ENCODE measurements at regions not wholly inside any gene's neighbourhood (a gene's known extent, or its start where the extent isn't known, plus 50 kb on each side); places are given as distances from the start of the nearest gene placed in this dataset.
"Not testable (repeated sequence)": the region's sequence is repeated elsewhere in the genome, so short reads cannot be mapped to it uniquely, and the experiment has no call there.

GRCh38 chr10:53395449-53395848 lies 622.9 kb upstream of the MBL2 start:
- DNase-seq (ENCODE audit: insufficient read length, low spot score) (no peak), FAIRE-seq (no peak)
- TF ChIP-seq PAX5 (IDR thresholded peaks at IDR 0.05; ENCODE audit: insufficient read depth, low read length, severe bottlenecking) = no peak
- TF ChIP-seq POU2F2 (IDR thresholded peaks at IDR 0.05; ENCODE audit: low read depth, low read length) = no peak
- TF ChIP-seq POLR2AphosphoS5 (IDR thresholded peaks at IDR 0.05; ENCODE audit: low read depth, low read length) = no peak
- TF ChIP-seq SPI1 (IDR thresholded peaks at IDR 0.05; ENCODE audit: low read depth, low read length) = no peak
- no peak for TF ChIP-seq TAF1 (IDR thresholded peaks at IDR 0.05; ENCODE audit: low read depth, low read length)
- TF ChIP-seq POLR2A (IDR thresholded peaks at IDR 0.05; ENCODE audit: low read depth, low read length) = no peak

DNA sequence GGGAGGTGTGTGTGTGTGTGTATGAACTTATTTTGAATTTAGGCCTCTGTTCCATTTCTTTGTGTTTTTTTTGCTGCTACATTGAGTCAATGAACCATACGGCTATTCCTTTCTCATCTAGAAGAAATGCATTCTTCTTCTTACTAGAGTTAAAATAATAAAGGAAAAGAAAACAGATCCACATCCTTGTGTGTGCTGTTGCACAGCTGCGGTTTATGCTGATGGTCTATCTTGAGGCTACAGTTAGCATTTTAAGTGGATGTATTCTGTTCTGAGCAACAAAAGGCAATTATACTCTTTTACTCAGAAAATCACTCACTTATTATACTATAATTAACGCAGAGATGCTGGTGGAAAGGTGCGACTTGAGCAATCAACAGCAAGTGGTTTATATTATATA lies 615.0 kb upstream of the MBL2 start:
- TF ChIP-seq POLR2AphosphoS5 (IDR thresholded peaks at IDR 0.05; ENCODE audit: low read depth, low read length) (no peak), TAF1 (IDR thresholded peaks at IDR 0.05; ENCODE audit: low read depth, low read length) (no peak), POU2F2 (IDR thresholded peaks at IDR 0.05; ENCODE audit: low read depth, low read length) (no peak), POLR2A (IDR thresholded peaks at IDR 0.05; ENCODE audit: low read depth, low read length) (no peak), SPI1 (IDR thresholded peaks at IDR 0.05; ENCODE audit: low read depth, low read length) (no peak), PAX5 (IDR thresholded peaks at IDR 0.05; ENCODE audit: insufficient read depth, low read length, severe bottlenecking) (no peak)
- no peak for DNase-seq (ENCODE audit: insufficient read length, low spot score)
- FAIRE-seq = no peak

DNA sequence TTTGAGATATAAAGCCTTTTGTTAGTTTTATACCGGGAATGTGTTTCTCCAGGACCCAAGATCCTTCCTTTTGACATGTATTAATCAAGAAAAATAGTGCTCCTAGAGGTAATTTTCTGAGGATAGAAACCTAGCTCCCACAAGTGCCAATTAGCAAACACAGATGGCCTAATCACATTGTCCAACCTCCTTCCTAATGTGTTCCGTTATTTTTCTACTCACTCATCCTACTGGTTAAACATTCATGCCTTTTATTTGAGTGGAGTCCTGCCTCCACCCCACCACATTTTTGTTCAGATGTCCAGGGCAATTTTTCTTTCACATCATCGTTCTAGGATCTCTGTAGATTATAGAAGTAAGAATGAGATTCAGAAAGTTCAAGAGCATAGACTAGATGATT lies 610.0 kb upstream of the MBL2 start:
- no peak for DNase-seq (ENCODE audit: insufficient read length, low spot score)
- no peak for FAIRE-seq
- TF ChIP-seq POLR2A (IDR thresholded peaks at IDR 0.05; ENCODE audit: low read depth, low read length) (no peak), TAF1 (IDR thresholded peaks at IDR 0.05; ENCODE audit: low read depth, low read length) (no peak)

DNA sequence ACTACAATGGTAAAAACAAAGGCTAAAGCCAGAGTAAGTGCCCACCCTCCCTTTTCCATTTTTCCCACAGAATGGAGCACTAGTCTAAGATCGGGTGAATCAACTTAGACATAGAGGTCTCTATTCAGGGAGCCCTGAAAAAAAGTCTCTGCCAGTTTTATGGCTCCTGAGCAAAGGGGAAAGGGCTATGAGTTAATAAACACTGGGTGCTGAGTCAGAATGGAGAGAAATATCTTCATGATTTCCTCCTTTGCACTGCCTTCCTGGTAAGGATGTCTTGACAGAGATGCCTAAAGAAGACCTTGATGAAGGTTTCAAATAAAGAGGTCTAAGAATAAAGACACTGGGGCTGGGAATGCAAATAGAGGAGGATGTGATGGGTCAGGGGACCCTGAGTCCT lies 607.4 kb upstream of the MBL2 start:
- TF ChIP-seq POLR2A (IDR thresholded peaks at IDR 0.05; ENCODE audit: low read depth, low read length) (no peak), SPI1 (IDR thresholded peaks at IDR 0.05; ENCODE audit: low read depth, low read length) (no peak), TAF1 (IDR thresholded peaks at IDR 0.05; ENCODE audit: low read depth, low read length) (no peak), PAX5 (IDR thresholded peaks at IDR 0.05; ENCODE audit: insufficient read depth, low read length, severe bottlenecking) (no peak), POLR2AphosphoS5 (IDR thresholded peaks at IDR 0.05; ENCODE audit: low read depth, low read length) (no peak), POU2F2 (IDR thresholded peaks at IDR 0.05; ENCODE audit: low read depth, low read length) (no peak)
- FAIRE-seq (no peak), DNase-seq (ENCODE audit: insufficient read length, low spot score) (no peak)

- TF ChIP-seq SPI1 (IDR thresholded peaks at IDR 0.05; ENCODE audit: low read depth, low read length) (no peak), PAX5 (IDR thresholded peaks at IDR 0.05; ENCODE audit: insufficient read depth, low read length, severe bottlenecking) (no peak), TAF1 (IDR thresholded peaks at IDR 0.05; ENCODE audit: low read depth, low read length) (no peak), POU2F2 (IDR thresholded peaks at IDR 0.05; ENCODE audit: low read depth, low read length) (no peak), POLR2A (IDR thresholded peaks at IDR 0.05; ENCODE audit: low read depth, low read length) (no peak), POLR2AphosphoS5 (IDR thresholded peaks at IDR 0.05; ENCODE audit: low read depth, low read length) (no peak)
- DNase-seq (ENCODE audit: insufficient read length, low spot score) = no peak
- no peak for FAIRE-seq
Observed at GRCh38 chr10:53370347-53370746, 597.8 kb upstream of the MBL2 start.

- DNase-seq (ENCODE audit: insufficient read length, low spot score) (no peak), FAIRE-seq (no peak)
- TF ChIP-seq POLR2AphosphoS5 (IDR thresholded peaks at IDR 0.05; ENCODE audit: low read depth, low read length) = no peak
- no peak for TF ChIP-seq TAF1 (IDR thresholded peaks at IDR 0.05; ENCODE audit: low read depth, low read length)
- TF ChIP-seq POU2F2 (IDR thresholded peaks at IDR 0.05; ENCODE audit: low read depth, low read length) = no peak
- TF ChIP-seq SPI1 (IDR thresholded peaks at IDR 0.05; ENCODE audit: low read depth, low read length) = no peak
Observed at GRCh38 chr10:53361936-53362335, 589.4 kb upstream of the MBL2 start.

GRCh38 chr10:53361281-53361680 lies 588.7 kb upstream of the MBL2 start:
- no peak for DNase-seq (ENCODE audit: insufficient read length, low spot score)
- no peak for TF ChIP-seq TAF1 (IDR thresholded peaks at IDR 0.05; ENCODE audit: low read depth, low read length)
- FAIRE-seq = no peak

GRCh38 chr10:53358978-53359377 lies 586.4 kb upstream of the MBL2 start:
- FAIRE-seq; DNase-seq (ENCODE audit: insufficient read length, low spot score): not testable (repeated sequence)

- FAIRE-seq = no peak
- no peak for DNase-seq (ENCODE audit: insufficient read length, low spot score)
Observed at GRCh38 chr10:53358536-53358935, 586.0 kb upstream of the MBL2 start.

DNA sequence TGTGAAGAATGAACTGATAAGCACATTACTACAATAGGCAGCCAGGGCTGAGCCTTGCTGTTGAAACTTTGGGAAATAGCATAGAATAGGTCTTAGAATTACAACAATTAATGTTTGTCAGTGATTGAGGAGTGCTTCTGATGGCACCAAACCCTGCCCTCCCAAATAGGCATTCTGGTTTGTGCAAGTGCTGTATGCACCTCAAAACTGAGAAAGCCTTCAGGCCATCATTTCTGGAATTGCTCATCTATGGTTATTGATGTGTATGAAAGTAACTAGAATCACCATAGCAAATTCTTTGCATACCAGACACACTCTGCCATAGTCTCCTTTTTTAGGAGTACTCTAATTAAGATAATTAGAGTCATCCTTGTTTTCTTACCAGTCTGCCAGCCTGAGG lies 585.0 kb upstream of the MBL2 start:
- TF ChIP-seq POU2F2 (IDR thresholded peaks at IDR 0.05; ENCODE audit: low read depth, low read length) (no peak), TAF1 (IDR thresholded peaks at IDR 0.05; ENCODE audit: low read depth, low read length) (no peak), PAX5 (IDR thresholded peaks at IDR 0.05; ENCODE audit: insufficient read depth, low read length, severe bottlenecking) (no peak), POLR2AphosphoS5 (IDR thresholded peaks at IDR 0.05; ENCODE audit: low read depth, low read length) (no peak), SPI1 (IDR thresholded peaks at IDR 0.05; ENCODE audit: low read depth, low read length) (no peak), POLR2A (IDR thresholded peaks at IDR 0.05; ENCODE audit: low read depth, low read length) (no peak)
- no peak for FAIRE-seq
- DNase-seq (ENCODE audit: insufficient read length, low spot score) = no peak

More at GRCh38 chr10:53358536-53358935, 586.0 kb upstream of the MBL2 start:
- TF ChIP-seq POLR2A (IDR thresholded peaks at IDR 0.05; ENCODE audit: low read depth, low read length) = no peak
- no peak for TF ChIP-seq POU2F2 (IDR thresholded peaks at IDR 0.05; ENCODE audit: low read depth, low read length)
- no peak for TF ChIP-seq TAF1 (IDR thresholded peaks at IDR 0.05; ENCODE audit: low read depth, low read length)
- no peak for TF ChIP-seq SPI1 (IDR thresholded peaks at IDR 0.05; ENCODE audit: low read depth, low read length)
- no peak for TF ChIP-seq PAX5 (IDR thresholded peaks at IDR 0.05; ENCODE audit: insufficient read depth, low read length, severe bottlenecking)
- TF ChIP-seq POLR2AphosphoS5 (IDR thresholded peaks at IDR 0.05; ENCODE audit: low read depth, low read length) = no peak
